Left lung (tissue), 4 donors: ENCODE measurements at regions not wholly inside any gene's neighbourhood (a gene's known extent, or its start where the extent isn't known, plus 50 kb on each side); places are given as distances from the start of the nearest gene placed in this dataset.
"Not testable (repeated sequence)": the region's sequence is repeated elsewhere in the genome, so short reads cannot be mapped to it uniquely, and the experiment has no call there.

Source experiments
- ATAC-seq: fragments of 200-7000 bp; cut with Tn5 transposase; one replicate; pipeline ENCODE4 v1.9.1; 2020; ENCODE audit warnings: moderate library complexity
- DNase-seq, 4 donors: peaks; one replicate each; pipeline ENCODE4 v3.0.0-alpha.2; 2013 to 2020
- H3K27ac ChIP-seq, 2 donors: fragments of 200-600 bp; sonication (generic) in 1 of 2; one replicate each; pipeline versions ENCODE4 v1.5.0 to v1.8.0; 2020 to 2021
- H3K27me3 ChIP-seq, 2 donors: fragments of 200-600 bp; sonication (generic) in 1 of 2; one replicate each; pipeline versions ENCODE4 v1.5.0 to v1.8.0; 2020 to 2021
- H3K36me3 ChIP-seq, 2 donors: fragments of 200-600 bp; sonication (generic) in 1 of 2; one replicate each; pipeline versions ENCODE4 v1.5.0 to v1.8.0; 2020 to 2021
- H3K4me1 ChIP-seq, 2 donors: fragments of 200-600 bp; one replicate each; pipeline ENCODE4 v1.8.0; 2021
- H3K4me3 ChIP-seq, 2 donors: fragments of 200-600 bp; sonication (generic) in 1 of 2; one replicate each; pipeline versions ENCODE4 v1.5.0 to v1.8.0; 2020 to 2021; ENCODE audit warnings: mild to moderate bottlenecking in 1 of 2
- H3K9me3 ChIP-seq, 2 donors: fragments of 200-600 bp; sonication (generic) in 1 of 2; one replicate each; pipeline versions ENCODE4 v1.5.0 to v1.8.0; 2020 to 2021
- intact Hi-C, 2 donors: fragments of 100-400 bp; cut with DNase I; formaldehyde crosslinking; loops; one replicate each; pipeline versions ENCODE4 v1.11.2 to v1.14.2; 2022
- donor health status: DM: no; HTN: yes; CAD: no.
- donor health status: DM: no; HTN: no; CAD: no.

- ATAC-seq, H3K36me3 ChIP-seq, H3K9me3 ChIP-seq, H3K27me3 ChIP-seq, H3K27ac ChIP-seq, intact Hi-C loops, H3K4me3 ChIP-seq, H3K4me1 ChIP-seq: not testable (repeated sequence)
- DNase-seq: peak in 1 of 4 donors; percentile 46
Observed at GRCh38 chr16:33516686-33517085, 57.3 kb downstream of the TP53TG3F start.
